NCI-H526 treated with DMSO at 0.1 percent for 48 hours (cell line): ENCODE measurements at regions not wholly inside any gene's neighbourhood (a gene's known extent, or its start where the extent isn't known, plus 50 kb on each side); places are given as distances from the start of the nearest gene placed in this dataset.

Source experiments
- DNase-seq: peaks from one replicate; lab custom pipeline; 2025; lab: John Stamatoyannopoulos, UW

GRCh38 chr6:104573350-104573749 is 286.4 kb downstream of the HACE1 start:
- DNase-seq, result no peak

GRCh38 chr6:104572901-104573300 is 286.8 kb downstream of the HACE1 start:
- DNase-seq, result no peak

DNA sequence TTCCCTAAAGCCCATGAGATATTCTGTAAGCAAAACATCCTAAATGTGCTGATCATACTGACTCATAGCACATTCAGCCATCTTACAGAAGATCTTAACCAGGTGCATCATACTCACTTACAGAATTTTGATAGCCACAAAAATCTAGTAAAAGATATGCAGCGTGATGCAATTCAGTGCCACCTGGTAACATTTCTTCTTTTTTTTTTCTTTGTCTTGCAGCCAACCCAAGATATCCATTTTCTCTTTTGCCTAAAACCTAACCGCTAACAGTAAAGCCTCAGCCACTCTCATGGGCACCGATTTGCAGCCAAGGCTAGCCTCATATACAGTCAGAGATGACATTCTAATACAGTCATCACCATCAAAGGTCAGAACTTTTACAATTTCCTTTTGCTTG is 293.3 kb downstream of the HACE1 start:
- DNase-seq, result no peak

DNA sequence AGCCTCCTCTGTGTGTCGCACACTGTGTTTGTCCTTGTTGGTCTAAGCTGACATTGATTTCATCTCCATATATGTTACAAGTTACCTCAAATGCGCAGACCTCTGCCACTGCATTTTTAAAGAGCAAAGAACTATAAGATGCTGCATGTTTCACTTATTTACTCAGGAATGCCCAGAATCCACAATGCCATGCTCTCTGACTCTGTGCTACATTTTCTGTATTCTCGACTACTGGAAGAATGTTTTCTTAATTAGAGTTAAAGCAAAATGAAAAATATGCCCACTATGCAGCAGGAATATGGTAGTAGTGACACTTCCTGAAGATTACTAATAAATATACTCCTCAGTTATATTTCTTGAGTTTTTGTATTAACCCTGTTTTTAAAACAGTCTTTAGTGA is 296.4 kb downstream of the HACE1 start:
- no peak for DNase-seq

- no peak for DNase-seq
Observed at GRCh38 chr6:104559435-104560202, 300.1 kb downstream of the HACE1 start.

- no peak for DNase-seq
Observed at GRCh38 chr6:104558746-104559145, 301.0 kb downstream of the HACE1 start.

- DNase-seq, result no peak
Observed at GRCh38 chr6:104548297-104548696, 311.4 kb downstream of the HACE1 start.

- no peak for DNase-seq
Observed at GRCh38 chr6:104541411-104541810, 318.3 kb downstream of the HACE1 start.

- no peak for DNase-seq
Observed at GRCh38 chr6:104540743-104541142, 319.0 kb downstream of the HACE1 start.

DNA sequence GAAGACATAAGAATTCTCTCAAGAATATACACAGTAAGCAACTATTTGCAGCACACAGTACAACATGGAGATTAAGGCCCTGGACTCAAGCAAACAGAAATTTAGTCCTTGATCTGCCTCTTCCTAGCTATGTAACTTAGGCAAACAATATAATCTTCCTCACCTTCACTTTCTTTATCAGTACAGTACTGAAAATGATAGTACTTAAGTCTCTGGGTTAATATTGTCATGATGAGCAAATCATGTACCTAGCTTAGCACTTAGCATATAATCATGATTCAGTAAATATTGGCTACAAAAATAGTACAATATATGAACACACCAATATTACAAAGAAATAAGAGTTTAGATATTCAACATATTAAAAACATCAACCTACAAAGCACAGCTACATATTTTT is 320.5 kb downstream of the HACE1 start:
- no peak for DNase-seq

GRCh38 chr6:104537872-104538271 is 321.8 kb downstream of the HACE1 start:
- no peak for DNase-seq

GRCh38 chr6:104537180-104537579 is 322.5 kb downstream of the HACE1 start:
- DNase-seq, result no peak

GRCh38 chr6:104532462-104532861 is 327.3 kb downstream of the HACE1 start:
- DNase-seq, result no peak

GRCh38 chr6:104531646-104532045 is 328.1 kb downstream of the HACE1 start:
- no peak for DNase-seq

GRCh38 chr6:104527761-104528415 is 331.8 kb downstream of the HACE1 start:
- DNase-seq, result no peak

DNA sequence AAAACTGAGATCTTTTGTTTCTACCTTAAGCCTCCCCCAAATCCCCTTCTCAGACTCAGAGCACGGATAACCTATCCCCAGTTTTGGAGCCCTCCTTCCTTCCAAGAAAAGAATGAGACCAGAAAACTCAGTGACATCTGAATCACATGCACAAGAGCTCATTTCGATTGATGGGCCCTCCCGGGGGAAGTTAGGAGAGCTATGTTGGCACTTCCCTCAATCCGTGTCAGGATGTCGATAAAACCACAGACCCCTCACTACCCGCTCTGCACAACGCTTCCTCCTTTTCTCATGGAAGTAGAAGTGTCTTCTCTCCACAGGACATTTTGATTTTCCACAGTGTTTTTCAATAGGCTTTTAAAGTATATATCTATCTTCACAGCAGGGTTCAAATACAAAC is 332.4 kb downstream of the HACE1 start:
- no peak for DNase-seq

- peak; percentile 90 for DNase-seq
Observed at GRCh38 chr6:104526376-104526775, 333.3 kb downstream of the HACE1 start.

- DNase-seq, result peak; percentile 75
Observed at GRCh38 chr6:104525677-104526322, 333.9 kb downstream of the HACE1 start.

DNA sequence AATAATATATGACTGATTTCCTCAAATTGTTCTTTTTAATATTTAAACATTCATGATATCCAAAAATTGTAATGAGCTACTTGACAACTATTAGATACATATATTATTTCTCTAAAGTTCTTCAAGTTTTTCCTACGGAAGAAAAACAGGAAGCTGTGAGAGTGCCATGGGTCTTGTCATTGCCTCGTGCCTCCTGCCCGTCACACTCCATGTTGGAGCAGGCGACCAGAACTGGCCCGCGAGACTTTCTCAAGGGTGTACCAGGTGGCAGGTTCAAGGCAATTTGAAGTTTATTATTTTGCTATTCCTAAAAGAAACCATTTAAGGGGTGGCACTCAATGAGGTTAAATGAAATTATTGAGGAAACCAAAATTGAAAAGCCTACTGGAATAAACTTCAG is 337.2 kb downstream of the HACE1 start:
- no peak for DNase-seq

GRCh38 chr6:104521176-104521575 is 338.5 kb downstream of the HACE1 start:
- no peak for DNase-seq

GRCh38 chr6:104519566-104519965 is 340.2 kb downstream of the HACE1 start:
- DNase-seq, result no peak

DNA sequence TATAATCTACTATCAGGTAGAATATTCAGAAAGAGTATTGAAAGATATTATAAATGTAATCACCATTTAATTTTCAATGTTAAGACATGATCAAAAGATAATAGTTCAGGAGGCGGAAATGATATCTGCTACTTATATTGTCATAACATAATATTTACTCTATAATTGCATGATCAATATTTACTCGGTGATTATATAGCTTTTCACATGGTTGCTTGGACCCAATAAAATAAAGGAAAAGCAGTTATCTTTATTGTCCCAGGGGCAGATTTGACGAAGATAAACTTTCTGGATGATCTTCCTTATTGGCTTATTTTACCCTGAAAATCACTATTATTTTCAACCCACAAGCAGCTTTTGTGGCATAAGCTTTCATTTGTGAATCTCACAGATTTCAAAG is 350.4 kb downstream of the HACE1 start:
- DNase-seq, result no peak

GRCh38 chr6:104506429-104506828 is 353.3 kb downstream of the HACE1 start:
- no peak for DNase-seq
